Prostate gland (tissue), 2 donors: ENCODE measurements at regions not wholly inside any gene's neighbourhood (a gene's known extent, or its start where the extent isn't known, plus 50 kb on each side); places are given as distances from the start of the nearest gene placed in this dataset.

Experiments used
- CTCF ChIP-seq, 4 experiments: fragments of 200-600 bp in 2 of 4; fragments of 450-650 bp in 2 of 4; sonication (generic) in 2 of 4; IDR thresholded peaks; 1 replicate in 3 of 4; 2 replicates in 1 of 4; pipeline ENCODE4 v1.5.1; 2016 to 2019; ENCODE audit warnings: antibody characterized with exemption in 4 of 4, mild to moderate bottlenecking in 2 of 4, moderate library complexity in 2 of 4
- POLR2A ChIP-seq: fragments of 450-650 bp; IDR thresholded peaks from one replicate; pipeline ENCODE4 v1.6.1; 2016; ENCODE audit warnings: antibody characterized with exemption, mild to moderate bottlenecking

- TF ChIP-seq POLR2A, result no peak
- no peak for TF ChIP-seq CTCF (IDR thresholded peaks at IDR 0.05)
Measured at GRCh38 chr19:16026131-16026530, 50.2 kb upstream of the TPM4 start.
